HCT116 (cell line): ENCODE measurements at regions not wholly inside any gene's neighbourhood (a gene's known extent, or its start where the extent isn't known, plus 50 kb on each side); places are given as distances from the start of the nearest gene placed in this dataset.

ENCODE experiments used
- ATAC-seq: fragments of 200-7000 bp; cut with Tn5 transposase; 2 replicates; pipeline ENCODE4 v1.9.1; 2020; ENCODE audit warnings: mild to moderate bottlenecking, moderate library complexity
- BruUV-seq: library from RNA; stranded (reverse); fragments of 400-500 nt; replicated peaks from 2 replicates; lab custom pipeline; 2021; lab: Mats Ljungman, UMichigan
- CTCF ChIA-PET: fragments of 300-600 bp; sonication (Branson Sonifier 250); formaldehyde crosslinking; loops from one replicate; lab custom pipeline; 2021; ENCODE audit warnings: antibody characterized with exemption; lab: Charles Lee
- POLR2A ChIA-PET: fragments of 300-600, 350-600 bp; sonication (Branson Sonifier 250); formaldehyde crosslinking; loops from one replicate; lab custom pipeline; 2021; ENCODE audit warnings: antibody characterized with exemption; lab: Charles Lee
- RAD21 ChIA-PET, 2 experiments: fragments of 300-600 bp; sonication (Branson Sonifier 250); formaldehyde crosslinking; loops; one replicate each; lab custom pipeline; 2023; ENCODE audit warnings: low total read pairs in 2 of 2; ENCODE audit not compliant: uncharacterized antibody in 2 of 2, unreplicated experiment in 2 of 2, low non-redundant PET in 1 of 2; lab: Charles Lee
- DNase-seq: peaks from one replicate; pipeline ENCODE4 v3.0.0-alpha.2; 2010; ENCODE audit warnings: low read depth, low spot score
- H2AFZ ChIP-seq: fragments of 200-600 bp; shearing (Covaris generic), sonication (generic); 2 replicates; pipeline ENCODE4 v1.6.1; 2017; ENCODE audit warnings: low read depth, mixed run types, mixed read lengths, antibody characterized with exemption, low read length; ENCODE audit not compliant: poor library complexity, severe bottlenecking
- H3K27ac ChIP-seq: 2 replicates; pipeline ENCODE4 v1.5.1; 2012; ENCODE audit warnings: low read depth, low read length
- H3K27me3 ChIP-seq: fragments of 200-600 bp; sonication (generic); 2 replicates; pipeline ENCODE4 v1.6.1; 2016; ENCODE audit warnings: mixed run types, low read length, mixed read lengths; ENCODE audit not compliant: insufficient read depth
- H3K36me3 ChIP-seq, 2 experiments: fragments of 200-500 bp in 1 of 2; fragments of 200-600 bp in 1 of 2; sonication (Bioruptor generic) in 1 of 2; sonication (generic) in 1 of 2; 2 replicates each; pipeline versions ENCODE4 v1.5.1 to v1.6.1; 2014 to 2016; ENCODE audit warnings: low read length in 2 of 2, inconsistent platforms in 1 of 2, mixed read lengths in 1 of 2, mixed run types in 1 of 2; ENCODE audit not compliant: insufficient read depth in 2 of 2, control insufficient read depth in 1 of 2
- H3K4me1 ChIP-seq, 2 experiments: fragments of 200-600 bp in 1 of 2; sonication (generic) in 1 of 2; 2 replicates each; pipeline versions ENCODE4 v1.5.1 to v1.6.1; 2012 to 2017; ENCODE audit warnings: low read length in 2 of 2, inconsistent platforms in 1 of 2, mild to moderate bottlenecking in 1 of 2, mixed read lengths in 1 of 2, mixed run types in 1 of 2, moderate library complexity in 1 of 2; ENCODE audit not compliant: insufficient read depth in 2 of 2, control insufficient read depth in 1 of 2
- H3K4me2 ChIP-seq: fragments of 200-600 bp; sonication (generic); 2 replicates; pipeline ENCODE4 v1.6.1; 2017; ENCODE audit warnings: mixed run types, low read length, mixed read lengths
- H3K4me3 ChIP-seq, 2 experiments: fragments of 200-600 bp in 1 of 2; sonication (generic) in 1 of 2; replicated peaks in 1 of 2; 2 replicates each; pipeline ENCODE4 v1.5.1; 2011 to 2016; ENCODE audit warnings: low read length in 2 of 2, control low read depth in 1 of 2, low read depth in 1 of 2, mild to moderate bottlenecking in 1 of 2, mixed read lengths in 1 of 2, mixed run types in 1 of 2
- H3K79me2 ChIP-seq: fragments of 200-600 bp; sonication (generic); 2 replicates; pipeline ENCODE4 v1.6.1; 2017; ENCODE audit warnings: mild to moderate bottlenecking, mixed run types, low read length, moderate library complexity, mixed read lengths; ENCODE audit not compliant: insufficient read depth
- H3K9ac ChIP-seq: fragments of 200-600 bp; sonication (generic); 2 replicates; pipeline ENCODE4 v1.6.1; 2016; ENCODE audit warnings: low read length, mixed read lengths
- H3K9me2 ChIP-seq: fragments of 200-600 bp; sonication (generic), shearing (Covaris generic); 2 replicates; pipeline ENCODE4 v1.6.1; 2017; ENCODE audit warnings: mixed run types, mild to moderate bottlenecking, moderate library complexity; ENCODE audit not compliant: insufficient read depth
- H3K9me3 ChIP-seq, 2 experiments: fragments of 200-500 bp in 1 of 2; fragments of 200-600 bp in 1 of 2; sonication (Bioruptor generic) in 1 of 2; sonication (generic) in 1 of 2; 2 replicates each; pipeline ENCODE4 v1.6.1; 2014 to 2017; ENCODE audit warnings: low read length in 2 of 2, mixed read lengths in 2 of 2, inconsistent platforms in 1 of 2, low read depth in 1 of 2, mild to moderate bottlenecking in 1 of 2, mixed run types in 1 of 2, moderate library complexity in 1 of 2; ENCODE audit not compliant: control insufficient read depth in 1 of 2, insufficient read depth in 1 of 2
- H4K20me1 ChIP-seq: fragments of 200-600 bp; sonication (generic), shearing (Covaris generic); 2 replicates; pipeline ENCODE4 v1.6.1; 2017; ENCODE audit warnings: mixed run types, mild to moderate bottlenecking, moderate library complexity; ENCODE audit not compliant: insufficient read depth
- CEBPB ChIP-seq: IDR thresholded peaks from 2 replicates; pipeline ENCODE4 v1.6.1; 2012; ENCODE audit warnings: low read depth
- ELF1 ChIP-seq: IDR thresholded peaks from 2 replicates; pipeline ENCODE4 v1.6.1; 2012; ENCODE audit warnings: low read depth, borderline replicate concordance
- EZH2 ChIP-seq: fragments of 200-600 bp; sonication (generic); IDR thresholded peaks from 2 replicates; pipeline ENCODE4 v1.6.1; 2017; ENCODE audit warnings: antibody characterized with exemption, mixed run types
- EZH2phosphoT487 ChIP-seq: fragments of 200-600 bp; IDR thresholded peaks from 2 replicates; pipeline ENCODE4 v1.6.1; 2018; ENCODE audit warnings: antibody characterized with exemption, borderline replicate concordance
- JUND ChIP-seq: IDR thresholded peaks from 2 replicates; pipeline ENCODE4 v1.6.1; 2012
- POLR2A ChIP-seq: IDR thresholded peaks from 2 replicates; pipeline ENCODE4 v1.7.0; 2011; ENCODE audit warnings: borderline replicate concordance; ENCODE audit not compliant: insufficient read depth, insufficient read length; ENCODE audit errors: extremely low read depth
- SP1 ChIP-seq: IDR thresholded peaks from 2 replicates; pipeline ENCODE4 v1.6.1; 2012; ENCODE audit warnings: low read depth
- TCF7L2 ChIP-seq: IDR thresholded peaks from 2 replicates; pipeline ENCODE4 v1.7.0; 2011; ENCODE audit warnings: borderline replicate concordance, inconsistent platforms; ENCODE audit not compliant: insufficient read depth, insufficient read length; ENCODE audit errors: extremely low read depth
- YY1 ChIP-seq: IDR thresholded peaks from 2 replicates; pipeline ENCODE4 v1.6.1; 2011; ENCODE audit warnings: low read length, low read depth, moderate library complexity, mild to moderate bottlenecking; ENCODE audit not compliant: insufficient replicate concordance; ENCODE audit errors: extremely low read depth
- ZFX ChIP-seq: fragments of 450-650 bp; IDR thresholded peaks from 2 replicates; pipeline ENCODE4 v1.6.1; 2017
- ZNF274 ChIP-seq: fragments of 200-500 bp; sonication (Bioruptor generic); IDR thresholded peaks from 2 replicates; pipeline ENCODE4 v1.6.1; 2014; ENCODE audit warnings: mild to moderate bottlenecking, low read depth, low read length, inconsistent platforms
- intact Hi-C: fragments of 100-400 bp; cut with micrococcal nuclease; formaldehyde crosslinking; loops from 2 replicates; pipeline ENCODE4 v1.10.0; 2022
- TF ChIP-seq, protein P1 (sequence below), 3 experiments: fragments of 200-600 bp in 1 of 3; sonication (generic) in 1 of 3; IDR thresholded peaks in 2 of 3; conservative IDR thresholded peaks in 1 of 3; 2 replicates each; pipeline ENCODE4 v1.5.1; 2012 to 2017; ENCODE audit warnings: low read depth in 2 of 3, low read length in 2 of 3, antibody characterized with exemption in 1 of 3, borderline replicate concordance in 1 of 3, control low read depth in 1 of 3, mild to moderate bottlenecking in 1 of 3, mixed read lengths in 1 of 3, mixed run types in 1 of 3, moderate library complexity in 1 of 3; ENCODE audit not compliant: insufficient read depth in 1 of 3
- TF ChIP-seq, protein P2 (sequence below): IDR thresholded peaks from 2 replicates; pipeline ENCODE4 v1.6.1; 2012
- TF ChIP-seq, protein P3 (sequence below): IDR thresholded peaks from 2 replicates; pipeline ENCODE4 v1.6.1; 2011; ENCODE audit warnings: mild to moderate bottlenecking, low read length, moderate library complexity; ENCODE audit not compliant: insufficient replicate concordance; ENCODE audit errors: extremely low read depth
- TF ChIP-seq, protein P4 (sequence below): IDR thresholded peaks from 2 replicates; pipeline ENCODE4 v1.6.1; 2012

DNA sequence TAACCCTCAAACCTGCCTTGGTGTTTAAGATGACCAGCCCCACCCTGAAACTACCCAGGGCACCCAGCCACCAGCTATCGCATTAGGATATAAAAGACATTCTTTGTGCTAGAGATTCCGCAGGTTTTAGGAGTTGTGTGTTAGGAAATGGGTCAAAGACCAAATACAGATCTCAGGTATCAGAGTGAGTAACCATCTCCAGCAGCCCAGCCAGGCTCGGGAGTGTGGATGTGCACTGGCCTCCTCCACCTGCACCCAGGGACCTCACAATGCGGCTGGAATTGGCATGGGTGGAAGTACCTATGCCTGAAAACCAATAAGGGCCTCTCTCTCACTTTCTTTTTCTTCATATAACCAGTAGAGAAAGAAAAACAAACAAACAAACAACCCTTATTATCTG, 51.1 kb upstream of the CST7 start:
- Histone ChIP-seq H3K4me2 (no peak overlapping the region), H3K9ac (no peak overlapping the region), H3K27ac (no peak overlapping the region), H3K9me3 (no peaks in the 10 kb centered on the region), H3K4me3 (no peak overlapping the region), H3K27me3 (peaks cover 25% of the 10 kb centered on the region; the same call in 1 of the 2 replicates), H3K9me2 (no peaks in the 10 kb centered on the region), H3K4me1 (no peaks in the 10 kb centered on the region), H3K79me2 (no peaks in the 10 kb centered on the region), H3K36me3 (no peaks in the 10 kb centered on the region), H2AFZ (no peak overlapping the region), H4K20me1 (no peaks in the 10 kb centered on the region)
- ChIA-PET POLR2A (no interaction called here), CTCF (no interaction called here), RAD21 (no interaction called here)
- TF ChIP-seq CEBPB = no peak
- TF ChIP-seq, protein P1, sequence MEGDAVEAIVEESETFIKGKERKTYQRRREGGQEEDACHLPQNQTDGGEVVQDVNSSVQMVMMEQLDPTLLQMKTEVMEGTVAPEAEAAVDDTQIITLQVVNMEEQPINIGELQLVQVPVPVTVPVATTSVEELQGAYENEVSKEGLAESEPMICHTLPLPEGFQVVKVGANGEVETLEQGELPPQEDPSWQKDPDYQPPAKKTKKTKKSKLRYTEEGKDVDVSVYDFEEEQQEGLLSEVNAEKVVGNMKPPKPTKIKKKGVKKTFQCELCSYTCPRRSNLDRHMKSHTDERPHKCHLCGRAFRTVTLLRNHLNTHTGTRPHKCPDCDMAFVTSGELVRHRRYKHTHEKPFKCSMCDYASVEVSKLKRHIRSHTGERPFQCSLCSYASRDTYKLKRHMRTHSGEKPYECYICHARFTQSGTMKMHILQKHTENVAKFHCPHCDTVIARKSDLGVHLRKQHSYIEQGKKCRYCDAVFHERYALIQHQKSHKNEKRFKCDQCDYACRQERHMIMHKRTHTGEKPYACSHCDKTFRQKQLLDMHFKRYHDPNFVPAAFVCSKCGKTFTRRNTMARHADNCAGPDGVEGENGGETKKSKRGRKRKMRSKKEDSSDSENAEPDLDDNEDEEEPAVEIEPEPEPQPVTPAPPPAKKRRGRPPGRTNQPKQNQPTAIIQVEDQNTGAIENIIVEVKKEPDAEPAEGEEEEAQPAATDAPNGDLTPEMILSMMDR (IDR thresholded peaks at IDR 0.05 in 2 of 3, conservative IDR thresholded peaks at IDR 0.05 in 1 of 3; ENCODE audit: borderline replicate concordance in 1 of 3, insufficient read depth in 1 of 3, low read depth in 2 of 3, low read length in 2 of 3) = no peak
- no peak for TF ChIP-seq EZH2phosphoT487
- TF ChIP-seq, protein P2, sequence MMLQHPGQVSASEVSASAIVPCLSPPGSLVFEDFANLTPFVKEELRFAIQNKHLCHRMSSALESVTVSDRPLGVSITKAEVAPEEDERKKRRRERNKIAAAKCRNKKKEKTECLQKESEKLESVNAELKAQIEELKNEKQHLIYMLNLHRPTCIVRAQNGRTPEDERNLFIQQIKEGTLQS = no peak
- TF ChIP-seq ELF1 = no peak
- no peak for TF ChIP-seq ZFX
- TF ChIP-seq, protein P3, sequence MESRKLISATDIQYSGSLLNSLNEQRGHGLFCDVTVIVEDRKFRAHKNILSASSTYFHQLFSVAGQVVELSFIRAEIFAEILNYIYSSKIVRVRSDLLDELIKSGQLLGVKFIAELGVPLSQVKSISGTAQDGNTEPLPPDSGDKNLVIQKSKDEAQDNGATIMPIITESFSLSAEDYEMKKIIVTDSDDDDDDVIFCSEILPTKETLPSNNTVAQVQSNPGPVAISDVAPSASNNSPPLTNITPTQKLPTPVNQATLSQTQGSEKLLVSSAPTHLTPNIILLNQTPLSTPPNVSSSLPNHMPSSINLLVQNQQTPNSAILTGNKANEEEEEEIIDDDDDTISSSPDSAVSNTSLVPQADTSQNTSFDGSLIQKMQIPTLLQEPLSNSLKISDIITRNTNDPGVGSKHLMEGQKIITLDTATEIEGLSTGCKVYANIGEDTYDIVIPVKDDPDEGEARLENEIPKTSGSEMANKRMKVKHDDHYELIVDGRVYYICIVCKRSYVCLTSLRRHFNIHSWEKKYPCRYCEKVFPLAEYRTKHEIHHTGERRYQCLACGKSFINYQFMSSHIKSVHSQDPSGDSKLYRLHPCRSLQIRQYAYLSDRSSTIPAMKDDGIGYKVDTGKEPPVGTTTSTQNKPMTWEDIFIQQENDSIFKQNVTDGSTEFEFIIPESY = no peak
- no peak for TF ChIP-seq SP1
- TF ChIP-seq YY1 = no peak
- TF ChIP-seq POLR2A = no peak
- TF ChIP-seq, protein P4, sequence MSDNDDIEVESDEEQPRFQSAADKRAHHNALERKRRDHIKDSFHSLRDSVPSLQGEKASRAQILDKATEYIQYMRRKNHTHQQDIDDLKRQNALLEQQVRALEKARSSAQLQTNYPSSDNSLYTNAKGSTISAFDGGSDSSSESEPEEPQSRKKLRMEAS = no peak
- TF ChIP-seq TCF7L2 = no peak
- no peak for TF ChIP-seq ZNF274
- no peak for TF ChIP-seq EZH2
- no peak for TF ChIP-seq JUND
- intact Hi-C loops = no loop called here
- ATAC-seq = no peak
- BruUV-seq = no TSS peak
- DNase-seq = no peak
